Fibroblast of lung (primary cell): ENCODE measurements at regions not wholly inside any gene's neighbourhood (a gene's known extent, or its start where the extent isn't known, plus 50 kb on each side); places are given as distances from the start of the nearest gene placed in this dataset.

ENCODE experiments used
- EZH2 ChIP-seq: IDR thresholded peaks from 2 replicates; pipeline ENCODE4 v1.5.1; 2012; ENCODE audit warnings: low read length, control low read depth, mild to moderate bottlenecking; ENCODE audit errors: missing control alignments
- TF ChIP-seq, protein P1 (sequence below), 2 donors: IDR thresholded peaks in 1 of 2; conservative IDR thresholded peaks in 1 of 2; 1 replicate in 1 of 2; 2 replicates in 1 of 2; pipeline ENCODE4 v1.5.1; 2011 to 2012; ENCODE audit warnings: low read length in 2 of 2, control low read depth in 1 of 2, inconsistent platforms in 1 of 2, low read depth in 1 of 2, mild to moderate bottlenecking in 1 of 2

- TF ChIP-seq EZH2 = no peak
- TF ChIP-seq, protein P1, sequence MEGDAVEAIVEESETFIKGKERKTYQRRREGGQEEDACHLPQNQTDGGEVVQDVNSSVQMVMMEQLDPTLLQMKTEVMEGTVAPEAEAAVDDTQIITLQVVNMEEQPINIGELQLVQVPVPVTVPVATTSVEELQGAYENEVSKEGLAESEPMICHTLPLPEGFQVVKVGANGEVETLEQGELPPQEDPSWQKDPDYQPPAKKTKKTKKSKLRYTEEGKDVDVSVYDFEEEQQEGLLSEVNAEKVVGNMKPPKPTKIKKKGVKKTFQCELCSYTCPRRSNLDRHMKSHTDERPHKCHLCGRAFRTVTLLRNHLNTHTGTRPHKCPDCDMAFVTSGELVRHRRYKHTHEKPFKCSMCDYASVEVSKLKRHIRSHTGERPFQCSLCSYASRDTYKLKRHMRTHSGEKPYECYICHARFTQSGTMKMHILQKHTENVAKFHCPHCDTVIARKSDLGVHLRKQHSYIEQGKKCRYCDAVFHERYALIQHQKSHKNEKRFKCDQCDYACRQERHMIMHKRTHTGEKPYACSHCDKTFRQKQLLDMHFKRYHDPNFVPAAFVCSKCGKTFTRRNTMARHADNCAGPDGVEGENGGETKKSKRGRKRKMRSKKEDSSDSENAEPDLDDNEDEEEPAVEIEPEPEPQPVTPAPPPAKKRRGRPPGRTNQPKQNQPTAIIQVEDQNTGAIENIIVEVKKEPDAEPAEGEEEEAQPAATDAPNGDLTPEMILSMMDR (conservative IDR thresholded peaks at IDR 0.05 in 1 of 2, IDR thresholded peaks at IDR 0.05 in 1 of 2; ENCODE audit: low read depth in 1 of 2, low read length in 2 of 2) = no peak
Observed at GRCh38 chrX:1137531-1137930, 74.9 kb downstream of the CRLF2 start.
